ENCODE measurements at regions not wholly inside any gene's neighbourhood (a gene's known extent, or its start where the extent isn't known, plus 50 kb on each side); places are given as distances from the start of the nearest gene placed in this dataset.
"Not testable (repeated sequence)": the region's sequence is repeated elsewhere in the genome, so short reads cannot be mapped to it uniquely, and the experiment has no call there.

DNA sequence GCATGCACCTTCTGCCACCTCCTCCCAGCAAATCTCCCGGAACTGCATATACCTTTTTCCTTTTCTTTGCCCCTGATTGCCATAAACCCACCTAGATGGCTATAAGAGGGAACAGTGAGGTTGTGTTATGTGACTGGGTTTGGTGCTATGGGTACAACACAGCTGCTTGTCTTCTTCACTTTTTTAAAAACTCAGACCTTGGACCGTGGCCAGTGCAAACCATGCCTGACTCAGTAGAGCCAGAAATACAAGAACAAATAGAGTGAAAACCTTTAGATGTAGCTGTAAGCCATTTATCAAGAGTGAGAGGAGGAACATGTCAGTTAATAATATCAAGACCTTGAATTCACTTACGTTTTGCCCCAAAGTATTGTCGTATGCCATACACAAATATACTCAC is 267.4 kb upstream of the CHAC2 start:
- no peak overlapping the region for H3K4me2 ChIP-seq (ENCODE audit: low read depth, low read length, poor library complexity, severe bottlenecking)
- H3K4me1 ChIP-seq (ENCODE audit: low read length): no peaks in the 10 kb centered on the region

DNA sequence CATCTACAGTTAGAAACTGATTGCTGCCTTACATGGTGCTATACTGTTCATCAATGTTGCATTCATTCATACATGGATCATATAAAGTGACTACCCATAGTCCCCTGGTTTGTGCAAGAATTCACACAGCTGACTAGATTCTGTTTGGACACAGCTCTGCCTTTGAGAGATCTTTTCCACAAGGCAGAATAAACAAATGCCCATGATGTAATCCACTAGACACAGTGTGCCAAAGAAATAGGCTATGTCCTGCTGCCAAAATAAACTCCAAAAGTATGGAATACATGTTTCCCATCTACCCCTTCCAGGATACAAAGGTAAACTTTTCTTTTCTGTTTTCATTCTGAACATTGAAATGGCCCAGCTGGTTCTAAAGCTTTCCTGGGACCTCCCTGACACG is 269.4 kb upstream of the CHAC2 start:
- H3K27me3 ChIP-seq (ENCODE audit: low read length): no peaks in the 10 kb centered on the region
- H3K36me3 ChIP-seq (ENCODE audit: insufficient read depth, low read length): no peaks in the 10 kb centered on the region
- no peaks in the 10 kb centered on the region for H3K9me2 ChIP-seq (replicated peaks; ENCODE audit: insufficient read depth, low read length)
- H3K27ac ChIP-seq (ENCODE audit: low read length): no peak overlapping the region
- no peaks in the 10 kb centered on the region for H4K20me1 ChIP-seq (ENCODE audit: insufficient read depth, low read depth, low read length)
- no peaks in the 10 kb centered on the region for H3K9me3 ChIP-seq (ENCODE audit: low read length)
- no peak overlapping the region for H3K9ac ChIP-seq (ENCODE audit: low read length)
- no peak overlapping the region for H3K4me3 ChIP-seq (ENCODE audit: low read length)
- H2AFZ ChIP-seq (ENCODE audit: low read length): no peak overlapping the region
- no peak overlapping the region for H3K4me2 ChIP-seq (ENCODE audit: low read depth, low read length, poor library complexity, severe bottlenecking)
- DNase-seq: no peak
- H3K79me2 ChIP-seq (ENCODE audit: low read length): no peaks in the 10 kb centered on the region
- H3K4me1 ChIP-seq (ENCODE audit: low read length): no peaks in the 10 kb centered on the region

More for the DNA sequence above, 267.4 kb upstream of the CHAC2 start:
- H4K20me1 ChIP-seq (ENCODE audit: insufficient read depth, low read depth, low read length): no peaks in the 10 kb centered on the region
- H3K36me3 ChIP-seq (ENCODE audit: insufficient read depth, low read length): no peaks in the 10 kb centered on the region
- H3K9me3 ChIP-seq (ENCODE audit: low read length): no peaks in the 10 kb centered on the region
- DNase-seq: no peak
- H2AFZ ChIP-seq (ENCODE audit: low read length): no peak overlapping the region
- no peaks in the 10 kb centered on the region for H3K27me3 ChIP-seq (ENCODE audit: low read length)
- H3K79me2 ChIP-seq (ENCODE audit: low read length): no peaks in the 10 kb centered on the region
- no peak overlapping the region for H3K9ac ChIP-seq (ENCODE audit: low read length)
- no peaks in the 10 kb centered on the region for H3K9me2 ChIP-seq (replicated peaks; ENCODE audit: insufficient read depth, low read length)
- no peak overlapping the region for H3K27ac ChIP-seq (ENCODE audit: low read length)
- H3K4me3 ChIP-seq (ENCODE audit: low read length): no peak overlapping the region

DNA sequence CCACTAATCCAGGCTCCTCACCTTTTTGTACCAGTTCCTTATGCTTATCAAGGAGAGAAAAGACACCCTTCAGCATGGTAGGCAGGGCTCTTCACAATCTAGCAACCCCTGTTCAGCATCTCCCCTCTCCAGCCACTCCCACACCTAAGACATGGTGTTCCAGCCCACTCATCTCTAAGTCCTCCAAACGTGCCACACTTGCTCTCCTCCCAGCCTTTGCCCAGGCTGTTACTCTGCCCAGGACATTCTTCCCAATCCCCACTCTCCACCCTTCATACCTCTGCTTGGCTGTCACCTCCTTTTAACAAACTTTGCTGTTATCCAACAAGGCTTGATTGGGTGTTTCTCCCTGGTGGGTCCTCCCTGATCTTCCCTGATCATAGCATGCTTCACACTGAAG is 270.6 kb upstream of the CHAC2 start:
- no peaks in the 10 kb centered on the region for H3K79me2 ChIP-seq (ENCODE audit: low read length)
- no peak overlapping the region for H3K4me2 ChIP-seq (ENCODE audit: low read depth, low read length, poor library complexity, severe bottlenecking)
- no peaks in the 10 kb centered on the region for H3K9me2 ChIP-seq (replicated peaks; ENCODE audit: insufficient read depth, low read length)
- H3K4me1 ChIP-seq (ENCODE audit: low read length): no peaks in the 10 kb centered on the region
- H3K27ac ChIP-seq (ENCODE audit: low read length): no peak overlapping the region
- no peak overlapping the region for H3K9ac ChIP-seq (ENCODE audit: low read length)
- no peak overlapping the region for H3K4me3 ChIP-seq (ENCODE audit: low read length)
- H3K27me3 ChIP-seq (ENCODE audit: low read length): no peaks in the 10 kb centered on the region
- H3K36me3 ChIP-seq (ENCODE audit: insufficient read depth, low read length): no peaks in the 10 kb centered on the region
- no peaks in the 10 kb centered on the region for H4K20me1 ChIP-seq (ENCODE audit: insufficient read depth, low read depth, low read length)
- no peaks in the 10 kb centered on the region for H3K9me3 ChIP-seq (ENCODE audit: low read length)
- DNase-seq: no peak
- H2AFZ ChIP-seq (ENCODE audit: low read length): no peak overlapping the region

DNA sequence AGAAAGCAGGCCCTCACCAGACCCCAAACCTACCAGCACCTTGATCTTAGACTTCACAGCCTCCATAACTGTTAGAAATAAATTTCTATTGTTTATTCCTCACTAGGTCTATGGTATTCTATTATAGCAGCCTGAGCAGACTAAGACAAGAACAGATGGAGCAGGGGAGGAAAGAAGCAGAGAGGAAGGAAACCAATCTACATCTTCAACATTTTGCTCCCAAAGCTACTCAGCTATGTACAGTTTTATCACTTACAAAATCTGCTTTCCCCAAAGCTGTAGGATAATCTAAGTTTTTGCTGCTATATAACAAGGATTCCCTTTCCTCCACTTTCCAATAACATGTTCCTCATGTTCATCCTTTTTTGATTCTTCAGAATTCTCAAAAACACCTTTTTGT is 274.4 kb upstream of the CHAC2 start:
- no peak overlapping the region for H3K4me3 ChIP-seq (ENCODE audit: low read length)
- no peaks in the 10 kb centered on the region for H3K79me2 ChIP-seq (ENCODE audit: low read length)
- H3K36me3 ChIP-seq (ENCODE audit: insufficient read depth, low read length): no peaks in the 10 kb centered on the region
- H2AFZ ChIP-seq (ENCODE audit: low read length): no peak overlapping the region
- no peaks in the 10 kb centered on the region for H3K4me1 ChIP-seq (ENCODE audit: low read length)
- H3K27ac ChIP-seq (ENCODE audit: low read length): no peak overlapping the region
- H3K27me3 ChIP-seq (ENCODE audit: low read length): no peaks in the 10 kb centered on the region
- no peak overlapping the region for H3K4me2 ChIP-seq (ENCODE audit: low read depth, low read length, poor library complexity, severe bottlenecking)
- H4K20me1 ChIP-seq (ENCODE audit: insufficient read depth, low read depth, low read length): no peaks in the 10 kb centered on the region
- no peaks in the 10 kb centered on the region for H3K9me3 ChIP-seq (ENCODE audit: low read length)
- DNase-seq: no peak
- no peaks in the 10 kb centered on the region for H3K9me2 ChIP-seq (replicated peaks; ENCODE audit: insufficient read depth, low read length)
- no peak overlapping the region for H3K9ac ChIP-seq (ENCODE audit: low read length)

DNA sequence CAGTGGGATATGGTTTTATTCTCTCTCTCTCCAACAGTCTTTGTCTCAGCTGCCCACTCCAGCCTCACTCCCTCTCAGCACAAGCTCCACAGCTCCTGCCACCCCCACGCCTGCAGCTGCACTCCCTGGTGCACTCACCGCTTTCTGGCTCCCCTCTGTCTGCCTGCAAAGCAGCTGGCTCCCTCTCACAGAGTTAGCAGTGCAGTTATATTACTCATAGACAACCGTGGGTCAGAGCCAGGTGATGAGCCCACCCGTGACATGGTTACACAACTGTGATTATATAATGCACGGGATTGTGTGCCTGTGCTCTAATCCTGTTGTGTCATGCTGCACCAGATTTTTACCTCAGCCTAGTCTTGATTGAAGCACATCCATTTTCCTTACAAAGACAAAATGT is 276.9 kb upstream of the CHAC2 start:
- Histone ChIP-seq H3K27ac (ENCODE audit: low read length) (no peak overlapping the region), H2AFZ (ENCODE audit: low read length) (no peak overlapping the region), H3K4me1 (ENCODE audit: low read length) (no peaks in the 10 kb centered on the region), H3K27me3 (ENCODE audit: low read length) (no peaks in the 10 kb centered on the region), H3K36me3 (ENCODE audit: insufficient read depth, low read length) (no peaks in the 10 kb centered on the region), H3K4me2 (ENCODE audit: low read depth, low read length, poor library complexity, severe bottlenecking) (no peak overlapping the region), H3K4me3 (ENCODE audit: low read length) (no peak overlapping the region), H3K9me3 (ENCODE audit: low read length) (no peaks in the 10 kb centered on the region), H3K79me2 (ENCODE audit: low read length) (no peaks in the 10 kb centered on the region), H3K9ac (ENCODE audit: low read length) (no peak overlapping the region), H3K9me2 (replicated peaks; ENCODE audit: insufficient read depth, low read length) (no peaks in the 10 kb centered on the region), H4K20me1 (ENCODE audit: insufficient read depth, low read depth, low read length) (no peaks in the 10 kb centered on the region)
- no peak for DNase-seq

DNA sequence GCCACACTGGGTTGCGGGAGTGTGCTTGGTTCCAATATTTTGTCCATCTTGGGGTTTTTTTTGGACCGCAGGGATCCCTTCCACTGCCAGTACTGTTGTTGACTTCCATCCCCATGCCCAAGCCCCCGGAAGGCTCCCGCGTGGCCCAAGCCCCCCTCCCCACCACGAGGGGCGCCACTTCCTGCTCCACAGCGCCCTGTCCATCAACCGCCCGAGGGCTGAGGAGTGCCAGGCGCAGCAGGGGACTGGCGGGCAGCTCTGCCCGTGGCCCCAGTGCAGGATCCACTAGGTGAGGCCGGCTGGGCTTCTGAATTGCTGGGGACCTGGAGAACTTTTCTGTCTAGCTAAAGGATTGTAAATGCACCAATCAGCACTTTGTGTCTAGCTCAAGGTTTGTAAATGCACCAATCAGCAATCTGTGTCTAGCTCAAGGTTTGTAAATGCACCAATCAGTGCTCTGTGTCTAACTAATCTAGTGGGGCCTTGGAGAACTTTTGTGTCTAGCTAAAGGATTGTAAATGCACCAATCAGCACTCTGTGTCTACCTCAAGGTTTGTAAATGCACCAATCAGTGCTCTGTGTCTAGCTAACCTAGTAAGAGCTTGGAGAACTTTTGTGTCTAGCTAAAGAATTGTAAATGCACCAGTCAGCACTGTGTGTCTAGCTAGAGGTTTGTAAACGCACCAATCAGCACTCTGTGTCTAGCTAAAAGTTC is 281.3 kb upstream of the CHAC2 start:
- H3K4me3 ChIP-seq (ENCODE audit: low read length); H3K9me2 ChIP-seq (replicated peaks; ENCODE audit: insufficient read depth, low read length); H3K27me3 ChIP-seq (ENCODE audit: low read length); H3K27ac ChIP-seq (ENCODE audit: low read length); H3K9me3 ChIP-seq (ENCODE audit: low read length); H2AFZ ChIP-seq (ENCODE audit: low read length); H3K4me1 ChIP-seq (ENCODE audit: low read length); H4K20me1 ChIP-seq (ENCODE audit: insufficient read depth, low read depth, low read length); H3K79me2 ChIP-seq (ENCODE audit: low read length); H3K9ac ChIP-seq (ENCODE audit: low read length); H3K36me3 ChIP-seq (ENCODE audit: insufficient read depth, low read length); DNase-seq; H3K4me2 ChIP-seq (ENCODE audit: low read depth, low read length, poor library complexity, severe bottlenecking): not testable (repeated sequence)

DNA sequence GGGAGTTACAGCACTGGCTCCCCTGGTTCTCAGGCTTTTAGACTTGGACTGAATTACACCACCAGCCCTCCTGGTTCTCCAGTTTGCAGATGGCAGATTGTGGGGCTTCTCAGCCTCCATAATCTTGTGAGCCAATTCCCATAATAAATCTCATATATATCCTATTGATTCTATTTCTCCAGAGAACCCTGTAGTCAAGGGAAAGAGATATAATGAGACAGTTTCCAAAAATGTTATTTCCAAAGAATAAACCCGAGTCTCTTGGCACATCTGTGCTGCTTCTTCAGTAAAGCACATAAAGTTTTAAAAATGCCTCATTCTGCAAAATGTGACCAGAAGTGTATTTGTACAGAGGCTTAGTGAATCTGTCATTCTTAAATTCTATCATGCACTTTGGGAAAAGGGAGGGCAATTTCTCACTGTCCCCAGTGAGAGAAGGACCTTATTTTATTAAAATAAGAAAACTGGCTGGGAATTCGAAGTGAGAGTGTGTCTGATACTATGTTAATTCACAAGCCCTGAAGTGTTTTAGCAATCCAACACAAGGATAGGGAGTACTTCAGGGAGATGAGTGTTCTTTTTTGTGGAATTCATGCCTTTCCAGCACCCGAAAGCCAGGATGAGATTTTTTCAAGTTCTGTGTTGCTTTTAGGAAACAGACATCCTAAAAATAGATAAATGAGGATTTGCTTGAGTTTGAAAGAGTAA is 282.4 kb upstream of the CHAC2 start:
- Histone ChIP-seq H3K9me2 (replicated peaks; ENCODE audit: insufficient read depth, low read length) (0 out of 2 replicates have a peak, but pooled peaks cover 3% of the 10 kb centered on the region), H3K9me3 (ENCODE audit: low read length) (no peaks in the 10 kb centered on the region), H2AFZ (ENCODE audit: low read length) (no peak overlapping the region), H3K27me3 (ENCODE audit: low read length) (no peaks in the 10 kb centered on the region), H3K9ac (ENCODE audit: low read length) (no peak overlapping the region), H3K4me1 (ENCODE audit: low read length) (no peaks in the 10 kb centered on the region), H3K27ac (ENCODE audit: low read length) (no peak overlapping the region), H3K4me2 (ENCODE audit: low read depth, low read length, poor library complexity, severe bottlenecking) (no peak overlapping the region), H4K20me1 (ENCODE audit: insufficient read depth, low read depth, low read length) (no peaks in the 10 kb centered on the region), H3K4me3 (ENCODE audit: low read length) (no peak overlapping the region), H3K79me2 (ENCODE audit: low read length) (no peaks in the 10 kb centered on the region), H3K36me3 (ENCODE audit: insufficient read depth, low read length) (no peaks in the 10 kb centered on the region)
- DNase-seq: no peak

DNA sequence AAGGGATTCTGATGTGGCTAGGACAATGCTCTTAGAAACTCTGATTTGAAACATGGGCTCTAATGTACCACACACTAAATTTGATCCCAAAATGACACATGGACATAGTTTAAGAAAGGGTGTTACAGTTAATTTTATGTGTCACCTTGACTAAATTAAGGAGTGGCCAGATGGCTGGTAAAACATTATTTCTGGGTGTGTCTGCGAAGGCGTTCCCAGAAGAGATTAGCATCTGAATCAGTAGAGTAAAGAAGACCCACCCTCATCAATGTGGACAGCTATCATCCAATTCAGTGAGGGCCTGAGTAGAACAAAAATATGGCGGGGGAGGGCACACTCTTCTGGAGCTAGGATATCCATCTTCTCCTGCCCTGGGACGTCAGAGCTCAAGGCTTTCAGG is 283.1 kb upstream of the CHAC2 start:
- Histone ChIP-seq H2AFZ (ENCODE audit: low read length) (no peak overlapping the region), H3K79me2 (ENCODE audit: low read length) (no peaks in the 10 kb centered on the region), H3K36me3 (ENCODE audit: insufficient read depth, low read length) (no peaks in the 10 kb centered on the region), H3K4me3 (ENCODE audit: low read length) (no peak overlapping the region), H3K4me1 (ENCODE audit: low read length) (no peaks in the 10 kb centered on the region), H4K20me1 (ENCODE audit: insufficient read depth, low read depth, low read length) (no peaks in the 10 kb centered on the region), H3K9me2 (replicated peaks; ENCODE audit: insufficient read depth, low read length) (0 out of 2 replicates have a peak, but pooled peaks cover 3% of the 10 kb centered on the region), H3K27ac (ENCODE audit: low read length) (no peak overlapping the region), H3K9me3 (ENCODE audit: low read length) (no peaks in the 10 kb centered on the region), H3K4me2 (ENCODE audit: low read depth, low read length, poor library complexity, severe bottlenecking) (no peak overlapping the region), H3K27me3 (ENCODE audit: low read length) (no peaks in the 10 kb centered on the region), H3K9ac (ENCODE audit: low read length) (no peak overlapping the region)
- no peak for DNase-seq

Measured in Karpas-422 (cell line).